Stimulated activated CD4-positive, alpha-beta T cell treated with anti-CD3 and anti-CD28 coated beads, Interleukin-2, amount 100 ng/mL, for 24 hours (primary cell): ENCODE measurements at regions not wholly inside any gene's neighbourhood (a gene's known extent, or its start where the extent isn't known, plus 50 kb on each side); places are given as distances from the start of the nearest gene placed in this dataset.
"Not testable (repeated sequence)": the region's sequence is repeated elsewhere in the genome, so short reads cannot be mapped to it uniquely, and the experiment has no call there.

Source experiments
- DNase-seq, 2 donors: peaks; one replicate each; pipeline ENCODE4 v3.0.0-alpha.2; 2020

DNA sequence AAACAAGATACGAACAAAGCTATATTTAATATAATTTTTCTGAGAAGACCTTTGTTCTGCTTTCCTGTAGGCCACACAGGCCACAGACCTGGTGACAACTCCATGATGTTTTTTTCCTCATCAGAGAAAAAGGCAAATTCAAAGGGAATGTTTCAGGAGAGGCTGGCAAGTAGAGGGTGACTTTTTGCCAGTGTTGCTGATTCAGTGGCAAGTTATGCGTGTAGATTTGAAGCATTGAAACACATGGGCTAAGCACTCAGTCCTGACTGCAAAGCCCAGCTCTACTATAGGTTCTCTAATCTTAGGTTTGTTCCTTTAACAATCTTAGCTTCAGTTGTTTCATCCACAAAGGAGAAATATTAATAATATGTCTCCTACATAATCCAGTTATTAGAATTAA lies 499.8 kb downstream of the SUCLG1 start:
- DNase-seq: no peak

DNA sequence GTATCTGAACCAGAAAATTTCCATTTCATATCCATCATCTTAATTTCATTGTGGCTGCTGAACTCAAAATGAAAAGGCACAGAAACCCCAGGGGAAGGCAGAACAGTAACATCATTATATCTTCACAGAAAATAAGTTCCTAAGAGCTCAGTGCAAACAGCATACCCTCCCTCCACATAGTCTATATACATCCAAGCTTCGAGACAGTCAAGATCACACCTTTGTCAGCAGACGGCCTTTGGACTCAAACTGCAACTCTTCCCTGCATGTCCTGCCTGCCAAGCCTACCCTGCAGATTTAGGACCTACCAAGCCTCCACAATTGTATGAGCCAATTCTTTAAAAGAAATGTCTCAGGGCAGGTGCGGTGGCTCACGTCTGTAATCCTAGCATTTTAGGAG lies 502.1 kb downstream of the SUCLG1 start:
- no peak for DNase-seq

DNA sequence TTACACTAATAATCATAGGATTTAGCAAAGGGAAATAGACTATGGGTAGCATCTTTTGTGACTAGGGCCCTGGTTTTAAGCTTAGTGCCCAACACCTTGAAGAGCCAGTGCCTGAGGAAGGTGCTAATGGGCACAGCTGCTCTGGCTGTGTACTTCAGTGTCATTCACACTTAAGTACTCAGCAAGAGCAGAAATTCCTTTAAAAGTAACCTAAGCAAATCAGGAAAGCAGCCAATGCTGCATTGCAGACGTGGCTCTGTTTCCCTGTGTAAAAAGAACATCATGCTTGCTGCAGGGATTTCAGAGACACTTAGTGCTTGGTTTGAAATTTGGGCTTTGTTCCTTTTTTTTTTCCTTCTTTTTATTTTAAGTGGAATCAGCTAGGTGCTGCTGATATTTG lies 505.4 kb downstream of the SUCLG1 start:
- DNase-seq: no peak

DNA sequence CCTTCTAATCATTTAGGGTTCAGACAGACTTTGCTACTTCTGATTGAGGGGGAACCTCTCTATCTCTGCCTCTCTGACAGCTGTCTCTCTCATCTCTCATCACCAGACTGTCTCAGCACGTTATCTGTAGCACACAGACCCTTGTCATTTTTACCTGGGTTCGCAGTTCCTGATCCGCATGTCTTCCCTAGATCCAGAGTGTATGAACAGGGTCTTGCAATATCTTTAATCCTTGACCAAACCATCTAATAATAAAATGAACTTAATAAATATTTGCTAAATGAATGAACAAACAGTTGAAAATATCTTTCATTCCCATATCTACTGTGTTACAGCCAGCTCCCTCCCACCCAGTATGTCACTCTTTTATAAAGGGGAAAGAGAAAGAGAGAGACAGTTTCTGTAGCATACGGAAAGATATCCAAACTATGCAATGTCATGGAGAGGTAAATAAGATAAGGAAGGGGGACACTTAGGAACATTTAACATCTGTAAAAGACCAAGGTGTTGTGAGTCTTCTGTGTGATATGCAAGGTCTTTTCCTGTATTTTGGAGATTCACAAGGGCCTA lies 507.6 kb downstream of the SUCLG1 start:
- no peak for DNase-seq

DNA sequence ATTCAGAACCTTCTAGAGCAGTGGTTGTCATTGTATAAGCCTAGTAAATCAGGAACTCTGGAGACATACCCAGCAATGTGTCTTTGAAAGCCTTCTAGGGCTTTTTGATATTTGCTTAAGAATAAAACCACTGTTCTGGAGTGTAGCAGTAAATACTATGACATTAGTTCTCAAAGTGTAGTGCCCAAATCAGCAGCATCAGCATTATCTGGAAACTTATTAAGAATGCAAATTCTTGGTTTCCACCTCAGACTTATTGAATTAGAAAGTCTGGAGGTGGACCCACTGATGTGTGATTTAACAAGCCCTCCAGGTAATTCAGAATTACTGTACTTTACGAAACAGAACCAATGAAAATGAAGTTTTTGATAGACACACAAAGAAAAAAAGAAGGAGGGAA lies 509.7 kb downstream of the SUCLG1 start:
- no peak for DNase-seq

DNA sequence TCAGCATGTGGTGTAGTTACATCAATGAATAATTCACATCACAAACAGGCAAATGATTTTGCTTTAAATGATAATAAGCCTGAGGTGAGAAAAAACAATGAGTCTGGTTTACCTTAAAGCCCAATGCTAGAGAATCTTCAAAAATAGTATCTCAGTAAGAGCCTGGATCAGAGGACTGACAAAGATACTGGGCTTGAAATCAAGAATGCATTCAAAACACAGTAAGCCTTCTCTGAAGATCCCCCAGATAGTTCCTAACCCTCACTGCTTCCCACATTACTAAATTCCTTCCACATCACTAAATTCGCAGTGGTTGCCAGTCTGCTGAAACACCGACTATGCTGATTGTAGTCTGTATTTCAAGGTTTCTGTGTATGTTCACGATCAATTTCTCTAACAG lies 514.9 kb downstream of the SUCLG1 start:
- DNase-seq: no peak

DNA sequence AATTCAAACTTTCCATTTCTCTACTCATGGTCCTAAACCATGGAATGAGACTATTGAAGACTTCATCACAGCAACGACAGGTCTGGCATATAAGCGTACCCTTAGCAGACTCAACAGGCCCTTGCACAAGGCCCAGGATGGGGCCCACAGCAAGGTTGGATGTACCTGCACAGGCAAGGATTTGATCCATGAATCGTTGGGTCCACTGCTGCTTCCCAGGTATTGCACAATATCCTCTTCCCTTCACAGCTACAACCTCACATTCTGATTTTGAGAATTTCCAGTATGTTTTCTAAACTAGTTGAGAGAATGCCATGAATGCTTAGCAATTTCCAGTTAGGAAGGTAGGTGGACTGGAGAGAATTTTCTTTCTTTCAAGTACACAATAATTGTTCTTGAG lies 515.8 kb downstream of the SUCLG1 start:
- DNase-seq: no peak

DNA sequence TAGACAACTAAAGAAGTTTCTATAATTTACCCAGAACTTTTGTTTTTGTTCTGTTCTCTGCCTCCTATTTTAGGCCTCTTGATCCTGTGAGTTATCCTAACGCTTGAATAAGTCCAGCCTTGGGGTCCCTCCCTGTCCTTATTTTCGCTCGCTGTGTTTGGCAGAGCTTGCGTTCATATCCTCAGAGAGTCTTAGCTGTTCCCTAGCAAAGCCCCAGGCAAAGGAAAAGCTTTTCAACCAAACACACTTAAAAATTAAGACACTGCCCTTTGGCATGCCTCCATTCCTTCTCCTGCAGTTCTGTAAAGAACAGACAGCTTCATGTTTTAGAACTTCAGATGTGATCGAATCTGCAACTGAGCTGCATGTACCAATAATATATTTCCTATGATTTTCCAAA lies 517.2 kb downstream of the SUCLG1 start:
- DNase-seq: no peak

DNA sequence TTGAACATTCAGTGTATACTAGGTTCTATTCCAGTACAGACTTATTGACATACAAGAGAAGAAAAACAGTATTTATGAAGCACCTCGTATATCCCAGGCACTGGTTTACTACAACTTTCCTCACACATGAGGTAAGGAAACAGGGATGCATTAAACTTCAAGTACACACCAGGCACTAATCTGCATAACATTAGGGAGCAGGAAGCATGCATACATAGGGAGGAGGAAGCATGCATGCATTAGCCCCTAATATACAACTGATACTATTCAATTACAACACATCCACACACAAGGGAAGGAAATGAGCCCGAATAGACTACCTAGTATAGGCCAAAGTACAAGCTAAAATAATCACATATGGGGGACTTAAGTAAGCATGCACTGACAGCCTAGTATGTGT lies 525.3 kb downstream of the SUCLG1 start:
- DNase-seq: no peak

DNA sequence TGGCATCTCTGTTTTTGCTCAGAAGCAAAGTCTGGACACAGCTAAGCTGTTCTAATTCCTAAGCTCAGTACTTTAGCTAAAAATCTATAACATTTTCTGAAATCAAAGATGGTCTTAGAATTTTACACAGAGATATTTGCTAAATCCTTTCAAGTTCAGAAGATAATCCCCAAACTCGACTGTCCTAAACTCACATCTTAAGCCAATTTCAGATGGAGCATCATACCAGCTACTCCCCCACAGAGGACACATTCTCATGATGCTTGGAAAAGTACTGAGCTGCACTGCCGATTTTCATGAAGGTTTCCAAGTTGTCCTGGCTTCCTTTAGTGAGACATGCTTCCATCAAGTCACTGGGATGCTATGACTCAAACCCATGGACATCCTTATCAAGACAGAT lies 535.5 kb downstream of the SUCLG1 start:
- no peak for DNase-seq

DNA sequence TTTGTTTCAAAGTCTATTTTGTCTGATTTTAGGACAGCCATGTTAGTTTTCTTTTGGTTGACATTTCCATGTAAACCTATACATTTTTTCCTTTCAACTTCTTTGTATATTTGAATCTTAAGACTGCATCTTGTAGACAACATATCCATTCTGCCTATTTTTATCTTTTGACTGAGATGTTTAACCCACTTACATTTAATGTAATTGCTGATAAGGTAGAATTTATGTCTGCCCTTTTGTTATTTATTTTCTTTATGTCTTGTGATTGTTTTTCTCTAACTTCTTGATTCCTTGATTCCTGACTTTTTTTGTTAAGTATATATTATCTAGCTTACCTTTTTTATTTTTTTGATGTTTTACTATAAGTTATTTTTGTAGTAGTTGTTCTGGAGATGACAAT lies 542.5 kb downstream of the SUCLG1 start:
- no peak for DNase-seq

DNA sequence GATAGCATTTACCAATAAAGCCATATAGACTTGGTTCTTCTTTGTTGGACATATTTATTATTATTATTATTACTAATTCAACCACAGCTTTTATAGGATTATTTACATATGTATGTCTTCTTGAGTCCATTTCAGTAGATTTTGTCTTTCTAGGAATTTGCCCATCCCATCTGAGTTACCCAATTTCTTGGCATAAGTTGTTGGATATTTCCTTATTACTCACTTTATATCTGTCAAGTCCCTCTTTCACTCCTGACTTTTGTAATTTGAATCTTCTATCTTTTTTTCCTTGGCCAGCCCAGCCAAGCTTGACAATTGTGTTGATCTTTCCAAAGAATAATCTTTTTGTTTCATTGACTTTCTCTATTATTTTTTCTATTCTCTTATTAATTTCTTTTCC lies 543.7 kb downstream of the SUCLG1 start:
- DNase-seq: no peak

DNA sequence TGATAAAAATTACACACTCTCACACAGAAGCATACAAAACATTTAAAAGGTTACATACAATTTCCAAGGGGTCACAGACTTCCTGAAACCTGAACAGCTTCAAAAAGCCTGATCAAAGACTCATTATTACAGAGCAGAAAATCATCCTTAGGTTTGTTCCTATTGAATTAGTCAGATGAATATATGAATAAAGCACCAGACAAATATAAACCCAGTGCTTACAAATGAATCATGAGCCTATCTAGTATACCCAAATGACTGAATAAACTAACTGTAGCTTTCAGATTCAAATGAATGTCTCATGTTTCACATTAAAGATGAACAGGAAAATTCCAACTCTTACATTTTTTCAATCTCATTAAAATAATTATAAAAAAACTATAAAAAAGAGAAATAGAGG lies 550.3 kb downstream of the SUCLG1 start:
- DNase-seq: no peak

DNA sequence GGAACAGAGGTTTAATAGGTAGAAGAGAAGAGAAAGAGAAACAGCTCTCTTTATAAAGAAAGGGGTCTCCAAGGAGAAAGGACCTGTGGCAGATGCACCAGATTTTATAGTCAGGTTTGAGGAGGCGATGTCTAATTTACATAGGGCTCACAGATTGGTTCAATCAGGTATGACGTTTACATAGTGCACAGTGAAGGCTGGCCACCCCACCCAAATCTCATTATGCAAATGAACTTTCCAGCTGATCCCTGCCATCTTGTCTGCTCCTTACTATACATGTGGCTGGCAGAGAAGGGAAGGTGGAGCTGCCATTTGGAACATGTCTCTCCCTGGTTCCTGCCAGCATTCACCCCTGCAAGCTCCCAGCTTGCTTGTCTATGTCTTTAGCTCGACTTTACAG lies 557.8 kb downstream of the SUCLG1 start:
- DNase-seq: no peak

DNA sequence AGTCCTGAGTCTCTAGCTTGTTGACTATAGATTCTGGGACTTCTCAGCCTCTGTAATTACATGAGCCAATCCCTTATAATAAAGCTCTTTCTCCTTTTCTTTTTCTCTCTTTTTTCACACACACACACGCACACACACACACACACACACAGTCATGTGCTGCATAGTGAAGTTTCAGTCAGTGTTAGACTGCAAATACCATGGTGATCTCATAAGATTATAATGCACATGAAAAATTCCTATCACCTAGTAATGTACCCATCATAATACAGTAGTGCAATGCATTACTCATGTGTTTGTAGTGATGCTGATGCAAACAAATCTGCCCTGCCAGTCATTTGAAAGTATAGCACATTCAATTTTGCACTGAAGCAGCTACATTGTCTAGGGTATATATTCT lies 558.2 kb downstream of the SUCLG1 start:
- no peak for DNase-seq

DNA sequence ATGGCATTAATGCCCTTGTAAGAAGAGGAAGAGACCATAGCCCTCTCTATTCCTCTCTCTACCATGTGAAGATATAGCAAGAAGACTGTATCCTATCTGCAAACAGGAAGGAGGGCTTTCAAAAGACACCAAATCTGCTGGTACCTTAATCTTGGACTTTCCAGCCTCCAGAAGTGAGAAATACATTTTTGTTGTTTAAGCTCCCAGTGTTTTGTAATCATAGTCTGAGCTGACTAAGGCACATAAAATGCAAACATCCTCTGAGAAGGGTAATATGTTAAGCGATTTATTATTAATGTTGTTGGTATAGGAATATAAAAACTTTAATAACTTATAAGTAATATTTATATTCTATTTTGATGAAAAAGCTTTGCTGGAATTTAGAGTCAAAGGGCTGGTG lies 559.8 kb downstream of the SUCLG1 start:
- DNase-seq: no peak

DNA sequence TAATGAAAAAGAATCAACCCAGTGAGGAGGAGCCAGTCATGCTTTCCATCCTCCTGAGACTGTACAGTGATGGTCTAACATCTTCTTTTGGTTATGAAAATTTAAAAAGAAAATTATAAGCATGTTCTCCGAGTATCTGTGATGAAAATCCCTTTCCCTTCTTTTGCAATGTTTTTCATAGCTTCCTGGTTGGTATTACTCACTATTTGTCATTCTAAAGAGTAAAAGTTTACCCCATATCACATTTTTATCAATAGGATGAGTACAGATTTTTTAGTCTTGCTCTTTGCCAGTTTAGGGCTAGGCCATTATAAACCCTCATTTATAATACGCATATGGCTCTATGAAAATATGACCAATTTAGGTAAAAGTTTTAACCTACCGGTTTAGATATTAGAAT lies 564.1 kb downstream of the SUCLG1 start:
- DNase-seq: no peak

DNA sequence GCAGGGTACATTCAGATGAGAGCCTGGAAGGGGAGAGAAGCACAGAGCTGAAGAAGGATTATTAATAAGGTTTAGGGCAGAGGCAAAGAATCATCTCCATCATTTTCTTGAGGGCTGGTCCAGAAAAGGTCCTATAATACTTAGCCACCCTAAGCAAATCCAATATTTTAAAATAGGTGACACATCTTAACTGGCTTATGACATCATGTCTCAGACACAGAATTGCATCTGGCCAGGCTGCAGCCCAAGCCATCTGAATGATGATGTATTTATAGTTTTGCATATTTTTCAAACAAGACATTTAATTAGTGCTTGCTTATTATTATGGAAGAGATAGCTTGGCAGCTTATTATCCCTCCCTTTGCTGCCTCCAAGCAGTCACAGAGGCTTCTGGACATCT lies 571.3 kb downstream of the SUCLG1 start:
- DNase-seq: no peak

DNA sequence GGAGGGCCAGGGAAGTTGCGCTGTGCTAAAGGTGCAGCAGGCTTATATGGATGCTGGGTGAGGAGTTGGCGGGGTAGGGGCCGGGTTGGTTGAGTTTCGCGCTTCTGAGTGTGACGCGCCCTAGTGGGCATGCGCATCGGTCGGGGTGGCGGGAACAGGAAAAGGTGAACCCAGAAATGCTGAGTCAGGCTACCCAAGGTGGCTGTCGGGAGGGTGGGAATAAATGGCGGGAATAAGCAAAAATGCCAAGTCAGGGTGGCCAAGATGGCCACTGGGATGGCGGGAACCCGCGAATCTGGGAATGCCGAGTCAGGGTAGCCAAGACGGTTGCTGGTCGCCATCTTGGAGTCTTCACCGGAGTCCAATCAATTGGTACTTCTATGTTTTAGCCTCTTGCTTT lies 580.0 kb downstream of the SUCLG1 start:
- no peak for DNase-seq

DNA sequence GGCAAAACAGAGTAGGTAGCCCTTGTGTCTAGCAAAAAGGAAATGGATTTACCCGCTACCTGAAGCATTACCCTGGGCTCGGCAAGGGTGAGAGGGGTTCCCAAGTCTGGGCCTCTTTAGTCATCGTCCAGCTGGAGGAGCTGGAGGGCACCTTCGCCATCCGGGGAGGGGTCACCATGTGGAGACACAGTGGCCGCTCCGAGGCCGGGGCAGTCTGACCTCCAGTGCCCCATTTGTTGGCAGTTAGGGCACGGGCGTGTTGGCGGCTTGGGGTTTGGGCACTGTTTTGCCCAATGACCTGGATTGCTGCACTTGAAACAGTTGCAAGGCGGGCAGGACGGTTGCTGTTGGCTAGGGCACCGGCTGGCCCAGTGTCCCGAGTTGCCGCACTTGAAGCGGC lies 581.8 kb downstream of the SUCLG1 start:
- DNase-seq: not testable (repeated sequence)

DNA sequence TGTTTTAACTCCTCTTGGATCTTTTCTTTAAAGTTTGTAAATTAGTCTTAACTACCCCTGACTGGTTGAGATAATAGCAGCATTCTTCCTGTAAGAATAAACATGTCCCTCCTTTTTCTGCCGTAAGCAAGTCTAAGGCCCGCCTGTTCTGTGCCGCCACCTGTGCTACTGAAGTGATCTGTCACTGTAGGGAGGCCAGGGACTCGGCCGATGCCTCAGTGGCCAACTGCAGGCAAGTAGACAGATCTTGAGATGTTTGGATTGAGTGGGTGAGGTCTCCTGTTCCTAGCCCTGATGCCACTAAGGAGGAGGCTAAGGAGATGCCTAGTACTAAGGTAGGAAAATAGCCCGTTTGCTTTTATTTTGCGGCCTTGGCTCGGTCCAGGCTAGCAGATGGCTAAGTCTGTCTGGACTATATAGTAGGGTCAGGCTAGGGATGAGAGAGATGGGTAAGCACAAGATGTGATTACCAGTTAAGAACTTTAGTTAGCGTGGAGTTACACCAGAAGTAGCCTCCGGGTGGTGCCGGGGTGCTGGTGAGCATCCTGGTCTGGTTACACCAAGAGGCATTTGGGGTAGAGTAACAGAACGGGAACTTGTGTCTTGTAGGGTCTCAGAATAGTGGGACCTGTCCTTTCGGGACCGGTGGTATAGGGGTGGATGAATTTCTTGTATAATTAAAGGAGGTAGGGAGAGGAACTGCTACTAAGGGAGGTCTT lies 584.2 kb downstream of the SUCLG1 start:
- no peak for DNase-seq

DNA sequence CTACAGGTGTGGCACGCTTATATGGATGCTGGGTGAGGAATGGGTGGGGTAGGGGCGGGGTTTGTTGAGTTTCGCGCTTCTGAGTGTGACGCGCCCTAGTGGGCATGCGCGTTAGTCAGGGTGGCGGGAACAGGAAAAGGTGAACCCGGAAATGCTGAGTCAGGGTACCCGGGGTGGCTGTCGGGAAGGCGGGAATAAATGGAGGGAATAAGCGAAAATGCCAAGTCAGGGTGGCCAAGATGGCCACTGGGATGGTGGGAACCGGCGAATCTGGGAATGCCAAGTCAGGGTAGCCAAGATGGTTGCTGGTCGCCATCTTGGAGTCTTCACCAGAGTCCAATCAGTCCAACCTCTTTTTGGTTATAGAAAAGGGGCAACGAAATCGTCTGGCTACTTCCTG lies 585.0 kb downstream of the SUCLG1 start:
- DNase-seq: no peak

DNA sequence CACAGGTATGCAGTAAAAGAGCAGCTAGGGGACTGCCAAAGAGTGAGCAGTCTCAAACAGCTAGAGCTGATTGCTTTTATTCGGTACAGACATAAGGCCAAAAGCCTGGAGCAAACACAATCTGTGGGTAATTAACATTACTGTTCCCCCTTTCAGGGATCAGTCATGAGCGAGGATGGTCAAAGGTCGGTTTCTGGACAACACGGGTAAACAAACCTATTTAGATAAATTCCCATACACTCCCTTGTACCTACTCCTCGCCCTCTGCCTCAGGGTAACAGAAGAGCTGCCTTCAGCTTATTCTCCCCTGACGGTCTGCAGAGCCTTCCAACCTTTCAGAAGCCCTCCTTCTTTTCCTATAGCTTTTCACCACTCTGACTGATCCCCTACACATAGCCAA lies 586.0 kb downstream of the SUCLG1 start:
- DNase-seq: no peak

DNA sequence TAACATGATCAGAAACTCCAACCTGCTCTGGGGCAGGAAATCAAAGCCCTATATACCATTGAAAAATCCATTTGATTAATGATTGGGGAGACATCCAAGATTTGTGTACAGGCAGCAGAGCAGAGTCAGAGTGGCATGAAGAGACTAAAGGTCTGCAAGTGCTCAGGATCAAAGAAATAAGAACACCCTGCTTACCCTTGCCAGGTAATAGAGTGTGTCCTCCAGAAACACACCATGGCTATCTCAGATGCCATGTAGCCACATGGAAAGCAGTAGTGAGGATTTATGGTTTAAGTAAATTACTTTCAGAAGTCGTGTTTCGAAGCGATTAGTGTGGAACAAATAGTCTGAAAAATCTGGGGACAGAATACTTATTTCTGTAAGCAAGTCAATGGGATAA lies 592.9 kb downstream of the SUCLG1 start:
- DNase-seq: no peak

DNA sequence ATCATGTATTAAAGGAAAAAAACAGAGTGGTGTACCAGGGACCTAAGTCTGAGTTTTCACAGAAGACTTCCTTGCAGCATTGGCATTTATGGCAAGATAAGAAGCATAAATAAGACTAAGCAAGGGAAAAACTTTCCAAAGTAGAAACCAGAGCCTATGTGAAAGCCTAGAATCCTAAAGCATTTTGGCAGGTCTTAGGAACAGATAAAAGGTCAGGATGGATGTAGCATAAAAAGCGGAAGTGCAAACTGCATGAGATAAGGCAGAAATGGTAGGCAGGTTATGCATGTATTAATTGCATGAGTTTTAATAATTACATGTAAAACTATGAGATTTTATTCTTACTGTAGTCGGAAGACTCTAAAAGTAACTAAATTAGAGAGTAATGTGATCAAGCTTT lies 596.5 kb downstream of the SUCLG1 start:
- DNase-seq: no peak
